22Rv1 (cell line): ENCODE measurements at regions not wholly inside any gene's neighbourhood (a gene's known extent, or its start where the extent isn't known, plus 50 kb on each side); places are given as distances from the start of the nearest gene placed in this dataset.

Experiments used
- H3K27ac ChIP-seq: fragments of 450-650 bp; 2 replicates; pipeline ENCODE4 v1.5.1; 2017
- ZFX ChIP-seq: fragments of 450-650 bp; IDR thresholded peaks from 2 replicates; pipeline ENCODE4 v1.6.1; 2017; ENCODE audit warnings: antibody characterized with exemption, borderline replicate concordance
- TF ChIP-seq, protein P1 (sequence below): fragments of 450-650 bp; IDR thresholded peaks from 2 replicates; pipeline ENCODE4 v1.5.1; 2017; ENCODE audit warnings: mild to moderate bottlenecking

DNA sequence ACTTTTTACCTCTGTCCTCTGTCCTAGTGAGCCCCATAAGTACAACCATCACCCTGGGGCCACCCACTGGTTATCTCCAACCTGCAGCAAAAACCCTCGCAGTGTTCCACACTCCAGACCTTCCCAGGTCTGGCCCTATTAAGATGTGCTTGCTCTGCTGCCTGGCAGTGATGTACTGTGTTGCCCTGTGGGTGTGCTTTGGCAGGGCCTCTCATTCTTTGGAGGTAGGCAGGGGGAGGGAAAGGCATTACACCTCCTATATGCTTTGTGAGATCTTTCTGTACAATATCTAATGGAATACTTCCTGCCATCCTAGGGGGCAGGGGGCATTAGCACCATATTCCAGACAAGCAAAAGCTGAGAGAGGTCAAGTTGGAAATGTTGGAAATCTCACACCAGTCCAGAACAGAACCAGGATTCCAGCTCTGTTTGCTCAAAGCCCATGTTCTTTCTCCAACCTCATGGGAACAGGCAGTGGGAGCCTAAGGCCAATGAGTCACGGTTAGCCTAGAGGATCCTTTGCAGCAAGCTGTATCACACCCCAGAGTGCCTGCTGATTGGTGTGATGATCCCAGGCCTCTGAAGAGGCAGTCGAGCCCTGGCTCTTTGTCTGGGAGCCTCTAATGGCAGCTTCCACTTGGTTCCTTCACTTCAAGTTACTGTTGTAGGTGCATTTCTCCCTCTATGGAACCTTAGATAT lies 59.7 kb upstream of the UBL3 start:
- TF ChIP-seq, protein P1, sequence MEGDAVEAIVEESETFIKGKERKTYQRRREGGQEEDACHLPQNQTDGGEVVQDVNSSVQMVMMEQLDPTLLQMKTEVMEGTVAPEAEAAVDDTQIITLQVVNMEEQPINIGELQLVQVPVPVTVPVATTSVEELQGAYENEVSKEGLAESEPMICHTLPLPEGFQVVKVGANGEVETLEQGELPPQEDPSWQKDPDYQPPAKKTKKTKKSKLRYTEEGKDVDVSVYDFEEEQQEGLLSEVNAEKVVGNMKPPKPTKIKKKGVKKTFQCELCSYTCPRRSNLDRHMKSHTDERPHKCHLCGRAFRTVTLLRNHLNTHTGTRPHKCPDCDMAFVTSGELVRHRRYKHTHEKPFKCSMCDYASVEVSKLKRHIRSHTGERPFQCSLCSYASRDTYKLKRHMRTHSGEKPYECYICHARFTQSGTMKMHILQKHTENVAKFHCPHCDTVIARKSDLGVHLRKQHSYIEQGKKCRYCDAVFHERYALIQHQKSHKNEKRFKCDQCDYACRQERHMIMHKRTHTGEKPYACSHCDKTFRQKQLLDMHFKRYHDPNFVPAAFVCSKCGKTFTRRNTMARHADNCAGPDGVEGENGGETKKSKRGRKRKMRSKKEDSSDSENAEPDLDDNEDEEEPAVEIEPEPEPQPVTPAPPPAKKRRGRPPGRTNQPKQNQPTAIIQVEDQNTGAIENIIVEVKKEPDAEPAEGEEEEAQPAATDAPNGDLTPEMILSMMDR: no peak
- TF ChIP-seq ZFX: no peak
- H3K27ac ChIP-seq: no peak overlapping the region

DNA sequence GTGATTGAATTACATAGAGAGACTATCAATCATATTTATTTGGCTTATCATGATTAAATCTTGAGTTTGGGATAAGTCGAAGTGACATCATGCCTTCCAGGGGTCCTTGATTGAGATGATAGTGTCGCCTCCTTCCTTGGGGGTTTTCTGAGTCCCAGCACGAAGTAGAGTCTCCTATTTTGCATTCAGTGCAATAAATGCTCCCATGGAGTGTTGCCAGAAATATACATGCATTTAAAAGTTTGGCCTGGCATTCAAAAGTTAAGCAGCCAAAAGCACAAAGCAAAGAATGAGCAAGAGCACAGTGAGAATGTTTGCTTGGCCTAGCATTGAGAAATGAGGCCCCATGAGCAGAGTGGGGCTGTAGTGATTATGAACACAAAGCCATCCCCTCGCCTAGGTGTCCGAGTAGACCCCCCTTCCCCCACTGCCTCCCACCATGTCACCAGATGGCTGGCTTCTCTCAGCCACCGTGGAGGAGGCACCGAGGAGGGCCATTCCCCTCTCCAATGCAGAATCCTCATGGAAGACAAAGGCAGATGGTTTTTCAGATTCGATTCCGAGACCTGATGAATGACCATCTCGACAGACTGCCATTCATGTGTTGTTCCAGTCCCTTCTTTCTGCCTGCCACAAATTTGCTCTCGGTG lies 58.8 kb upstream of the UBL3 start:
- TF ChIP-seq, protein P1: no peak
- TF ChIP-seq ZFX: no peak
- H3K27ac ChIP-seq: no peak overlapping the region

DNA sequence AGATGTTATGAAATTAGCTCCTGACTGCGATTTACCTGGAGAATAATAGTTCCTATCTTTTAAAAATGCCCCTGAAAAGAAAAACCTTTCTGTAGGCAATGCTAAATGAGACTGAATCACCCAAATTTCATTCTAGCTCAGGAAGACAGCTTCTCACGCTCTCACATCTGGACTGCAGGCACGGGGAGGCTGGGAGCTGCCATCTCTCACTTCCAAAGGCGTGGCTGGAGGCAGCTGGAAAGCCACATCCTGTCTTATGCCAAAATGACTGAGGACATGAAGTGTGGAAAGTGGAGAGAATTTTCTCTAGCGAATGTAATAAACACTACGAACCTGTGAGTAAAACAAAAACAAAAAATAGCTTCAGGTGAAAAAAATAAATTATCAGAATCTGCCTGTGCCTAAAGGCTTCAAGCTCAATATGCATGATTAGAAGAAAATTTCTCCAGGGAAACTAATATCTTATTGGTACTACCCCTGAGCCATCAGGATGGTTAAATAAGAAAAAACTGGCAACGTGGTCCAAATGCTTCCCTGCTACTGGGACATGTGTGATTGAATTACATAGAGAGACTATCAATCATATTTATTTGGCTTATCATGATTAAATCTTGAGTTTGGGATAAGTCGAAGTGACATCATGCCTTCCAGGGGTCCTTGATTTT lies 58.1 kb upstream of the UBL3 start:
- TF ChIP-seq, protein P1: no peak
- TF ChIP-seq ZFX: no peak
- no peak overlapping the region for H3K27ac ChIP-seq

DNA sequence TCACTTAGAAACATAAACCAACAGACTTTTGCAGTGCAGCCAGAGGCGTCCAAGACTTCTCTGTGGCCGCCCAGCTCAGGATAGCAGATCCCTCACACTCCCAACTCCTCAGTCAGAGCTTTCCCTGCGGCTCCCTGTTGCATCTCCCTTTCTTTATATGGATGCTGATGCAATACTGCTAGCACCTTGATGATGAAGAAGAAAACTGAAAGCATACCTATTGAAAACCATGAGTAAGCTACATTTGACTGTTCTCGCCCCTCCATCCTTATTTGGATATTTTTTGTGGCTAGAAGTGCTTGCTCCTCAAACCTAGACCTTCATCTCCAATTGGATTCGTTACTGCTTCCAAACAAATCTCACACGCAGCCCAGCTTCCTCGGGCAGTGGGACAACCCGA lies 57.3 kb upstream of the UBL3 start:
- H3K27ac ChIP-seq: no peak overlapping the region
- TF ChIP-seq, protein P1: no peak
- no peak for TF ChIP-seq ZFX

DNA sequence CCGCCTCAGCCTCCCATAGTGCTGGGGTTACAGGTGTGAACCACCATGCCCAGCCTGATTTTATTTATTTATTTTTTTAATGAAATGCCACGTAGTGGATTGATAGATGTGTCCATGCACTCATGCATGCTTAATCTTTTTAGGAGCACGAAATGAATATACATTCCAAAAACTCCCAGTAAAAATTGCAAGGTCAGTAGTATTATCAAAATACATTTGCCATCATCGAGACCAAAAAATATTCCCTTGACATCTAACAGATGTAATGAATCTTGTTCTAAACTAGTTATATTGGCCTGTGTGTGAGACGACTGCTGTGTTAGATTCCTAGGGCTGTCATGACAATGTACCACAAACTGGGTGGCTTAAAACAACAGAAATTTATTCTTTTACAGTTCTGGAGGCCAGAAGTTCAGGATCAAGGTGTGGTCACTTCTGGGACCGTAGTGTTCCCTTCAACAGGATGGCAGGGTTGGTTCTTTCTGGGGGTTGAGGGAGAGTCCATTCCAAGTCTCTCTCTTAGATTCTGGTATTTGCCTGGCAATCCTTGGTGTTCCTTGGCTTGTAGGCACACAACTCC lies 56.1 kb upstream of the UBL3 start:
- no peak for TF ChIP-seq ZFX
- TF ChIP-seq, protein P1: no peak
- no peak overlapping the region for H3K27ac ChIP-seq

DNA sequence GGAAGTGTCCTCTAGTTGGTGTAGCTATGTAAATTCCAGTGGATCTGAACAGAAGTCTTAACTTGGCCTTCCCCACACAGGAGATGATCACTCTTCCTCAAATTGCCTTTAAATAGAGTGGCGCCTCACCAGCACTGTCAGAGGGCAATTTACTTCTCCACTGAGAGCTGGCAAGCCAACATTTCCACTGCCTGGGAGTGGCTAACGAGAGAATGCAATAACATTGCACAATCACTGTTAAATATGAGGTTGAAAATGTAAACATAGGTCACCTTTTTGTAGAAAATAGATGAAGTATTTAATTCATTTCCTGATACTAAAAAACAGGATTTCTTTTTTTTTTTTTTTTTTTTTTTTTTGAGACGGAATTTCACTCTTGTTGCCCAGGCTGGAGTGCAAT lies 55.4 kb upstream of the UBL3 start:
- TF ChIP-seq, protein P1: no peak
- TF ChIP-seq ZFX: no peak
- no peak overlapping the region for H3K27ac ChIP-seq

DNA sequence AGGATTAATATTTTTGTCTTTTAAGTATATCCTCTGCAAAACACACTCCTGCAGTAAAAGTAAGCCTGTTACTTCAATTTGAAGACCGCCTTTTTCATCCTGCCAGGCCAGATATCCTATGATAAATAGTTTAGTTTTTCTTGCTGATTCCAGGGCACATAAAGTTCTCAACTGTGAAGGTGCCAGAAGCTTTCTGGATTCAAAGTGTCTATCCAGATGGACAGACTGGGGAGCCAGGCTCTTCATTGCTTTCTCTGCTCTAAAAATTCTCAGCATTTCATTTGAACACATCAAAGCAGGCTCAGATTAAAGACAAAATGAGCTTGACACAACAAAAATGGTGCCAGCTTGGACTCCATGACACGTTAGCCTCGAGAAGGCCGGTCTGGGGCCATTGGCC lies 53.6 kb upstream of the UBL3 start:
- TF ChIP-seq ZFX: no peak
- TF ChIP-seq, protein P1: no peak
- no peak overlapping the region for H3K27ac ChIP-seq
